ENCODE measurements at regions not wholly inside any gene's neighbourhood (a gene's known extent, or its start where the extent isn't known, plus 50 kb on each side); places are given as distances from the start of the nearest gene placed in this dataset.

- H3K27ac ChIP-seq (ENCODE audit: low read length), result no peak overlapping the region
- no peak overlapping the region for H3K9ac ChIP-seq (ENCODE audit: low read depth, low read length)
These were observed 139.4 kb upstream of the AKR1E2 start for GRCh38 chr10:4686644-4686996.

GRCh38 chr10:4685904-4686643 is 139.9 kb upstream of the AKR1E2 start:
- Histone ChIP-seq H3K9me3 (ENCODE audit: insufficient read depth, low read depth, low read length) (no peaks in the 10 kb centered on the region), H3K9ac (ENCODE audit: low read depth, low read length) (no peak overlapping the region), H3K36me3 (ENCODE audit: insufficient read depth, low read depth, low read length) (no peaks in the 10 kb centered on the region), H3K27ac (ENCODE audit: low read length) (no peak overlapping the region), H3K4me3 (ENCODE audit: low read length) (no peak overlapping the region), H3K27me3 (ENCODE audit: insufficient read depth, low read length) (no peaks in the 10 kb centered on the region), H3K4me1 (ENCODE audit: insufficient read depth, low read length) (no peaks in the 10 kb centered on the region)

More at GRCh38 chr10:4686644-4686996, 139.4 kb upstream of the AKR1E2 start:
- Histone ChIP-seq H3K36me3 (ENCODE audit: insufficient read depth, low read depth, low read length) (no peaks in the 10 kb centered on the region), H3K9me3 (ENCODE audit: insufficient read depth, low read depth, low read length) (no peaks in the 10 kb centered on the region), H3K4me1 (ENCODE audit: insufficient read depth, low read length) (no peaks in the 10 kb centered on the region), H3K27me3 (ENCODE audit: insufficient read depth, low read length) (no peaks in the 10 kb centered on the region), H3K4me3 (ENCODE audit: low read length) (no peak overlapping the region)

GRCh38 chr10:4685491-4685890 is 140.5 kb upstream of the AKR1E2 start:
- Histone ChIP-seq H3K4me3 (ENCODE audit: low read length) (no peak overlapping the region), H3K4me1 (ENCODE audit: insufficient read depth, low read length) (no peaks in the 10 kb centered on the region), H3K36me3 (ENCODE audit: insufficient read depth, low read depth, low read length) (no peaks in the 10 kb centered on the region), H3K27me3 (ENCODE audit: insufficient read depth, low read length) (no peaks in the 10 kb centered on the region), H3K9ac (ENCODE audit: low read depth, low read length) (no peak overlapping the region), H3K27ac (ENCODE audit: low read length) (no peak overlapping the region), H3K9me3 (ENCODE audit: insufficient read depth, low read depth, low read length) (no peaks in the 10 kb centered on the region)

GRCh38 chr10:4684434-4684833 is 141.6 kb upstream of the AKR1E2 start:
- Histone ChIP-seq H3K4me3 (ENCODE audit: low read length) (no peak overlapping the region), H3K27ac (ENCODE audit: low read length) (no peak overlapping the region), H3K4me1 (ENCODE audit: insufficient read depth, low read length) (no peaks in the 10 kb centered on the region), H3K9me3 (ENCODE audit: insufficient read depth, low read depth, low read length) (no peaks in the 10 kb centered on the region), H3K27me3 (ENCODE audit: insufficient read depth, low read length) (no peaks in the 10 kb centered on the region), H3K9ac (ENCODE audit: low read depth, low read length) (no peak overlapping the region), H3K36me3 (ENCODE audit: insufficient read depth, low read depth, low read length) (no peaks in the 10 kb centered on the region)

GRCh38 chr10:4683838-4684237 is 142.2 kb upstream of the AKR1E2 start:
- no peaks in the 10 kb centered on the region for H3K36me3 ChIP-seq (ENCODE audit: insufficient read depth, low read depth, low read length)
- no peaks in the 10 kb centered on the region for H3K27me3 ChIP-seq (ENCODE audit: insufficient read depth, low read length)
- H3K27ac ChIP-seq (ENCODE audit: low read length), result no peak overlapping the region
- H3K4me1 ChIP-seq (ENCODE audit: insufficient read depth, low read length), result no peaks in the 10 kb centered on the region
- H3K9me3 ChIP-seq (ENCODE audit: insufficient read depth, low read depth, low read length), result no peaks in the 10 kb centered on the region
- no peak overlapping the region for H3K9ac ChIP-seq (ENCODE audit: low read depth, low read length)
- H3K4me3 ChIP-seq (ENCODE audit: low read length), result no peak overlapping the region

GRCh38 chr10:4683137-4683536 is 142.9 kb upstream of the AKR1E2 start:
- Histone ChIP-seq H3K9ac (ENCODE audit: low read depth, low read length) (no peak overlapping the region), H3K4me3 (ENCODE audit: low read length) (no peak overlapping the region), H3K4me1 (ENCODE audit: insufficient read depth, low read length) (no peaks in the 10 kb centered on the region), H3K36me3 (ENCODE audit: insufficient read depth, low read depth, low read length) (no peaks in the 10 kb centered on the region), H3K27ac (ENCODE audit: low read length) (no peak overlapping the region), H3K9me3 (ENCODE audit: insufficient read depth, low read depth, low read length) (no peaks in the 10 kb centered on the region), H3K27me3 (ENCODE audit: insufficient read depth, low read length) (no peaks in the 10 kb centered on the region)

- H3K27me3 ChIP-seq (ENCODE audit: insufficient read depth, low read length), result no peaks in the 10 kb centered on the region
These were observed 146.9 kb upstream of the AKR1E2 start for GRCh38 chr10:4678951-4679671.

GRCh38 chr10:4678023-4678950 is 147.7 kb upstream of the AKR1E2 start:
- H3K9ac ChIP-seq (ENCODE audit: low read depth, low read length), result no peak overlapping the region
- H3K27ac ChIP-seq (ENCODE audit: low read length), result no peak overlapping the region

More at GRCh38 chr10:4678951-4679671, 146.9 kb upstream of the AKR1E2 start:
- Histone ChIP-seq H3K27ac (ENCODE audit: low read length) (no peak overlapping the region), H3K9me3 (ENCODE audit: insufficient read depth, low read depth, low read length) (no peaks in the 10 kb centered on the region), H3K9ac (ENCODE audit: low read depth, low read length) (no peak overlapping the region), H3K36me3 (ENCODE audit: insufficient read depth, low read depth, low read length) (no peaks in the 10 kb centered on the region), H3K4me1 (ENCODE audit: insufficient read depth, low read length) (no peaks in the 10 kb centered on the region), H3K4me3 (ENCODE audit: low read length) (no peak overlapping the region)

GRCh38 chr10:4677296-4678021 is 148.5 kb upstream of the AKR1E2 start:
- Histone ChIP-seq H3K9ac (ENCODE audit: low read depth, low read length) (no peak overlapping the region), H3K27me3 (ENCODE audit: insufficient read depth, low read length) (no peaks in the 10 kb centered on the region), H3K4me1 (ENCODE audit: insufficient read depth, low read length) (no peaks in the 10 kb centered on the region), H3K36me3 (ENCODE audit: insufficient read depth, low read depth, low read length) (no peaks in the 10 kb centered on the region), H3K27ac (ENCODE audit: low read length) (no peak overlapping the region), H3K4me3 (ENCODE audit: low read length) (no peak overlapping the region), H3K9me3 (ENCODE audit: insufficient read depth, low read depth, low read length) (no peaks in the 10 kb centered on the region)

More at GRCh38 chr10:4678023-4678950, 147.7 kb upstream of the AKR1E2 start:
- Histone ChIP-seq H3K4me1 (ENCODE audit: insufficient read depth, low read length) (no peaks in the 10 kb centered on the region), H3K4me3 (ENCODE audit: low read length) (no peak overlapping the region), H3K9me3 (ENCODE audit: insufficient read depth, low read depth, low read length) (no peaks in the 10 kb centered on the region), H3K36me3 (ENCODE audit: insufficient read depth, low read depth, low read length) (no peaks in the 10 kb centered on the region), H3K27me3 (ENCODE audit: insufficient read depth, low read length) (no peaks in the 10 kb centered on the region)

GRCh38 chr10:4676566-4676965 is 149.4 kb upstream of the AKR1E2 start:
- no peaks in the 10 kb centered on the region for H3K4me1 ChIP-seq (ENCODE audit: insufficient read depth, low read length)
- no peaks in the 10 kb centered on the region for H3K9me3 ChIP-seq (ENCODE audit: insufficient read depth, low read depth, low read length)
- no peak overlapping the region for H3K27ac ChIP-seq (ENCODE audit: low read length)
- no peak overlapping the region for H3K4me3 ChIP-seq (ENCODE audit: low read length)
- H3K27me3 ChIP-seq (ENCODE audit: insufficient read depth, low read length), result no peaks in the 10 kb centered on the region
- no peaks in the 10 kb centered on the region for H3K36me3 ChIP-seq (ENCODE audit: insufficient read depth, low read depth, low read length)
- H3K9ac ChIP-seq (ENCODE audit: low read depth, low read length), result no peak overlapping the region

GRCh38 chr10:4675808-4676207 is 150.2 kb upstream of the AKR1E2 start:
- Histone ChIP-seq H3K4me1 (ENCODE audit: insufficient read depth, low read length) (no peaks in the 10 kb centered on the region), H3K9ac (ENCODE audit: low read depth, low read length) (no peak overlapping the region), H3K27ac (ENCODE audit: low read length) (no peak overlapping the region)

More at GRCh38 chr10:4675808-4676207, 150.2 kb upstream of the AKR1E2 start:
- no peaks in the 10 kb centered on the region for H3K27me3 ChIP-seq (ENCODE audit: insufficient read depth, low read length)
- no peaks in the 10 kb centered on the region for H3K36me3 ChIP-seq (ENCODE audit: insufficient read depth, low read depth, low read length)
- H3K4me3 ChIP-seq (ENCODE audit: low read length), result no peak overlapping the region
- no peaks in the 10 kb centered on the region for H3K9me3 ChIP-seq (ENCODE audit: insufficient read depth, low read depth, low read length)
